ENCODE measurements at regions not wholly inside any gene's neighbourhood (a gene's known extent, or its start where the extent isn't known, plus 50 kb on each side); places are given as distances from the start of the nearest gene placed in this dataset.

DNA sequence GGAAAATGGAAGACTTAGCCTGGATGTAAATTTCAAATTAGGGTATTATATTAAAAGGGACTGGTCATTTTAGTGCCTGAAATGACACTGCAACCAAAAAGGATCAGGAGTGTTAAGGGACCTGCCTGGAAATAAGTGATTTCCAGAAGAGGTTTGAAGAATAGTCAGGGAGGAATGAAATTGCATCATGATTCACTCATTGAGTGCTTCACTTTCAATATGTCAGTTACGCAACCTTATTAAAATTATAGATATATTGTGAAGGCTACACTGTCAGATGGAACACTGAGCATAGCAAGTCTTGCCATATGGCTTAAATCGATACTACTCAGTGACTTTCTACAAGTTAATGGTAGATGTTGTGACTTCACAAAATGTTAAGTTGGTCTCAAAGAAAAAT lies 275.2 kb upstream of the DPYD start:
- H3K4me3 ChIP-seq, result no peak overlapping the region
- no peak overlapping the region for H3K27ac ChIP-seq (ENCODE audit: low read depth in 1 of 2, low read length in 1 of 2)
- DNase-seq, result no peak
- H3K9me3 ChIP-seq (ENCODE audit: control insufficient read depth in 4 of 4, insufficient read depth in 3 of 4, low read length in 3 of 4), result no peaks in the 10 kb centered on the region
- no peaks in the 10 kb centered on the region for H3K4me1 ChIP-seq (ENCODE audit: control insufficient read depth in 5 of 5, insufficient read depth in 5 of 5, low read length in 5 of 5)
- WGBS, 2 donors, result 95 to 96% methylated on average over 2 of the region's 2 CpGs
- H3K27me3 ChIP-seq (ENCODE audit: control insufficient read depth in 3 of 3, insufficient read depth in 3 of 3, low read length in 2 of 3), result no peaks in the 10 kb centered on the region
- no peak for ATAC-seq (ENCODE audit: insufficient read depth, low FRiP score)
- H3K9ac ChIP-seq (ENCODE audit: insufficient read depth in 1 of 2, low read length in 2 of 2), result no peak overlapping the region
- TF ChIP-seq CTCF (IDR thresholded peaks at IDR 0.05; ENCODE audit: control extremely low read depth, extremely low read depth), result no peak
- H3K36me3 ChIP-seq (ENCODE audit: control insufficient read depth in 4 of 4, insufficient read depth in 4 of 4, low read length in 4 of 4), result no peaks in the 10 kb centered on the region

GRCh38 chr1:98188774-98189173 lies 267.9 kb upstream of the DPYD start:
- Histone ChIP-seq H3K9me3 (ENCODE audit: control insufficient read depth in 4 of 4, insufficient read depth in 3 of 4, low read length in 3 of 4) (no peaks in the 10 kb centered on the region), H3K9ac (ENCODE audit: insufficient read depth in 1 of 2, low read length in 2 of 2) (no peak overlapping the region), H3K36me3 (ENCODE audit: control insufficient read depth in 4 of 4, insufficient read depth in 4 of 4, low read length in 4 of 4) (no peaks in the 10 kb centered on the region), H3K27me3 (ENCODE audit: control insufficient read depth in 3 of 3, insufficient read depth in 3 of 3, low read length in 2 of 3) (no peaks in the 10 kb centered on the region), H3K4me3 (no peak overlapping the region), H3K4me1 (ENCODE audit: control insufficient read depth in 5 of 5, insufficient read depth in 5 of 5, low read length in 5 of 5) (no peaks in the 10 kb centered on the region), H3K27ac (ENCODE audit: low read depth in 1 of 2, low read length in 1 of 2) (no peak overlapping the region)
- TF ChIP-seq CTCF (IDR thresholded peaks at IDR 0.05; ENCODE audit: control extremely low read depth, extremely low read depth), result no peak
- ATAC-seq (ENCODE audit: insufficient read depth, low FRiP score) (no peak), DNase-seq (no peak)
- 55 to 57% methylated on average over 1 of the region's 1 CpG for WGBS, 2 donors

- H3K9ac ChIP-seq (ENCODE audit: insufficient read depth in 1 of 2, low read length in 2 of 2), result no peak overlapping the region
- H3K36me3 ChIP-seq (ENCODE audit: control insufficient read depth in 4 of 4, insufficient read depth in 4 of 4, low read length in 4 of 4), result no peaks in the 10 kb centered on the region
- 71 to 75% methylated on average over 2 of the region's 2 CpGs for WGBS, 2 donors
- H3K27me3 ChIP-seq (ENCODE audit: control insufficient read depth in 3 of 3, insufficient read depth in 3 of 3, low read length in 2 of 3), result no peaks in the 10 kb centered on the region
- no peak for TF ChIP-seq CTCF (IDR thresholded peaks at IDR 0.05; ENCODE audit: control extremely low read depth, extremely low read depth)
- H3K9me3 ChIP-seq (ENCODE audit: control insufficient read depth in 4 of 4, insufficient read depth in 3 of 4, low read length in 3 of 4), result no peaks in the 10 kb centered on the region
- ATAC-seq (ENCODE audit: insufficient read depth, low FRiP score), result no peak
- no peaks in the 10 kb centered on the region for H3K4me1 ChIP-seq (ENCODE audit: control insufficient read depth in 5 of 5, insufficient read depth in 5 of 5, low read length in 5 of 5)
- no peak overlapping the region for H3K4me3 ChIP-seq
- DNase-seq, result no peak
- no peak overlapping the region for H3K27ac ChIP-seq (ENCODE audit: low read depth in 1 of 2, low read length in 1 of 2)
Observed at GRCh38 chr1:98184856-98185255, 264.0 kb upstream of the DPYD start.

GRCh38 chr1:98181036-98181764 lies 260.4 kb upstream of the DPYD start:
- no peak for TF ChIP-seq CTCF (IDR thresholded peaks at IDR 0.05; ENCODE audit: control extremely low read depth, extremely low read depth)
- Histone ChIP-seq H3K36me3 (ENCODE audit: control insufficient read depth in 4 of 4, insufficient read depth in 4 of 4, low read length in 4 of 4) (no peaks in the 10 kb centered on the region), H3K9ac (ENCODE audit: insufficient read depth in 1 of 2, low read length in 2 of 2) (no peak overlapping the region), H3K4me1 (ENCODE audit: control insufficient read depth in 5 of 5, insufficient read depth in 5 of 5, low read length in 5 of 5) (no peaks in the 10 kb centered on the region), H3K27me3 (ENCODE audit: control insufficient read depth in 3 of 3, insufficient read depth in 3 of 3, low read length in 2 of 3) (no peaks in the 10 kb centered on the region), H3K9me3 (ENCODE audit: control insufficient read depth in 4 of 4, insufficient read depth in 3 of 4, low read length in 3 of 4) (no peaks in the 10 kb centered on the region), H3K27ac (ENCODE audit: low read depth in 1 of 2, low read length in 1 of 2) (no peak overlapping the region), H3K4me3 (no peak overlapping the region)
- ATAC-seq (ENCODE audit: insufficient read depth, low FRiP score) (no peak), DNase-seq (no peak)
- 92% methylated on average over 1 of the region's 1 CpG for WGBS, 2 donors
